SU-DHL-6 (cell line): ENCODE measurements at regions not wholly inside any gene's neighbourhood (a gene's known extent, or its start where the extent isn't known, plus 50 kb on each side); places are given as distances from the start of the nearest gene placed in this dataset.
"Not testable (repeated sequence)": the region's sequence is repeated elsewhere in the genome, so short reads cannot be mapped to it uniquely, and the experiment has no call there.

Experiments
- H2AFZ ChIP-seq: fragments of 200-600 bp; sonication (generic); 2 replicates; pipeline ENCODE4 v1.6.1; 2014; ENCODE audit warnings: low read depth, mild to moderate bottlenecking, moderate library complexity, mixed read lengths, antibody characterized with exemption, low read length; ENCODE audit not compliant: severe bottlenecking
- H3F3A ChIP-seq: fragments of 200-600 bp; shearing (Covaris generic); 2 replicates; pipeline ENCODE4 v1.6.0; 2016; ENCODE audit warnings: antibody characterized with exemption, mild to moderate bottlenecking; ENCODE audit not compliant: insufficient read depth
- H3K27ac ChIP-seq: fragments of 200-600 bp; sonication (generic); 2 replicates; pipeline ENCODE4 v1.5.1; 2016; ENCODE audit warnings: low read depth, mild to moderate bottlenecking, low read length, moderate library complexity, mixed read lengths
- H3K27me3 ChIP-seq: fragments of 200-600 bp; sonication (generic), shearing (Covaris generic); 2 replicates; pipeline ENCODE4 v1.6.0; 2014; ENCODE audit warnings: mild to moderate bottlenecking, low read length
- H3K36me3 ChIP-seq: fragments of 200-600 bp; sonication (generic); 2 replicates; pipeline ENCODE4 v1.6.1; 2014; ENCODE audit warnings: mild to moderate bottlenecking, low read length, mixed read lengths
- H3K4me2 ChIP-seq: fragments of 300-600, 200-600 bp; shearing (Covaris generic), sonication (generic); 2 replicates; pipeline ENCODE4 v1.6.0; 2014; ENCODE audit warnings: low read length, low read depth, mild to moderate bottlenecking; ENCODE audit not compliant: poor library complexity, severe bottlenecking
- H3K4me3 ChIP-seq: fragments of 200-600 bp; sonication (generic); 2 replicates; pipeline ENCODE4 v1.5.1; 2014; ENCODE audit warnings: antibody characterized with exemption, low read length, mild to moderate bottlenecking, mixed read lengths; ENCODE audit not compliant: insufficient read depth, poor library complexity, severe bottlenecking
- H3K79me2 ChIP-seq: fragments of 200-600 bp; sonication (generic); 2 replicates; pipeline ENCODE4 v1.6.1; 2014; ENCODE audit warnings: mild to moderate bottlenecking, low read length, moderate library complexity; ENCODE audit not compliant: insufficient read depth
- H3K9ac ChIP-seq: fragments of 200-600 bp; sonication (generic); 2 replicates; pipeline ENCODE4 v1.7.0; 2014; ENCODE audit warnings: mild to moderate bottlenecking, low read length
- H3K9me2 ChIP-seq: fragments of 200-600 bp; sonication (generic); replicated peaks from 2 replicates; pipeline ENCODE4 v1.6.1; 2014; ENCODE audit warnings: low read length; ENCODE audit not compliant: insufficient read depth
- H3K9me3 ChIP-seq: fragments of 200-600 bp; sonication (generic); 2 replicates; pipeline ENCODE4 v1.6.1; 2014; ENCODE audit warnings: low read length, mixed read lengths; ENCODE audit not compliant: insufficient read depth
- H4K20me1 ChIP-seq: fragments of 200-600 bp; sonication (generic); 2 replicates; pipeline ENCODE4 v1.6.1; 2014; ENCODE audit warnings: low read depth, mild to moderate bottlenecking, antibody characterized with exemption, low read length, moderate library complexity, mixed read lengths
- EZH2phosphoT487 ChIP-seq: fragments of 200-600 bp; sonication (generic), shearing (Covaris generic); conservative IDR thresholded peaks from 2 replicates; pipeline ENCODE4 v1.6.1; 2018; ENCODE audit warnings: mild to moderate bottlenecking, antibody characterized with exemption, low read length, moderate library complexity, mixed read lengths
- TF ChIP-seq, protein P1 (sequence below): fragments of 200-600 bp; sonication (generic); IDR thresholded peaks from one replicate; pipeline ENCODE4 v1.5.1; 2017; ENCODE audit warnings: antibody characterized with exemption, mild to moderate bottlenecking, low read length, moderate library complexity; ENCODE audit not compliant: insufficient read depth, poor library complexity, severe bottlenecking

- H3K27ac ChIP-seq, result no peak overlapping the region
- no peaks in the 10 kb centered on the region for H3K9me2 ChIP-seq
- H3K27me3 ChIP-seq, result no peaks in the 10 kb centered on the region
- H3K4me2 ChIP-seq, result no peak overlapping the region
- H3F3A ChIP-seq, result no peaks in the 10 kb centered on the region
- H3K4me3 ChIP-seq, result no peak overlapping the region
- no peaks in the 10 kb centered on the region for H4K20me1 ChIP-seq
- no peaks in the 10 kb centered on the region for H3K9me3 ChIP-seq
- H3K36me3 ChIP-seq, result no peaks in the 10 kb centered on the region
- H2AFZ ChIP-seq, result no peak overlapping the region
- no peaks in the 10 kb centered on the region for H3K79me2 ChIP-seq
- TF ChIP-seq EZH2phosphoT487, result no peak
- TF ChIP-seq, protein P1, sequence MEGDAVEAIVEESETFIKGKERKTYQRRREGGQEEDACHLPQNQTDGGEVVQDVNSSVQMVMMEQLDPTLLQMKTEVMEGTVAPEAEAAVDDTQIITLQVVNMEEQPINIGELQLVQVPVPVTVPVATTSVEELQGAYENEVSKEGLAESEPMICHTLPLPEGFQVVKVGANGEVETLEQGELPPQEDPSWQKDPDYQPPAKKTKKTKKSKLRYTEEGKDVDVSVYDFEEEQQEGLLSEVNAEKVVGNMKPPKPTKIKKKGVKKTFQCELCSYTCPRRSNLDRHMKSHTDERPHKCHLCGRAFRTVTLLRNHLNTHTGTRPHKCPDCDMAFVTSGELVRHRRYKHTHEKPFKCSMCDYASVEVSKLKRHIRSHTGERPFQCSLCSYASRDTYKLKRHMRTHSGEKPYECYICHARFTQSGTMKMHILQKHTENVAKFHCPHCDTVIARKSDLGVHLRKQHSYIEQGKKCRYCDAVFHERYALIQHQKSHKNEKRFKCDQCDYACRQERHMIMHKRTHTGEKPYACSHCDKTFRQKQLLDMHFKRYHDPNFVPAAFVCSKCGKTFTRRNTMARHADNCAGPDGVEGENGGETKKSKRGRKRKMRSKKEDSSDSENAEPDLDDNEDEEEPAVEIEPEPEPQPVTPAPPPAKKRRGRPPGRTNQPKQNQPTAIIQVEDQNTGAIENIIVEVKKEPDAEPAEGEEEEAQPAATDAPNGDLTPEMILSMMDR, result no peak
- no peak overlapping the region for H3K9ac ChIP-seq
Observed at GRCh38 chr6:71681234-71681867, 205.0 kb upstream of the RIMS1 start.

GRCh38 chr6:71686021-71686677 is 200.2 kb upstream of the RIMS1 start:
- H3K27ac ChIP-seq, H2AFZ ChIP-seq, H3K79me2 ChIP-seq, H3K4me2 ChIP-seq, H3K36me3 ChIP-seq, H3K27me3 ChIP-seq, H3K4me3 ChIP-seq, H3K9me2 ChIP-seq, H3K9ac ChIP-seq, H3F3A ChIP-seq, H4K20me1 ChIP-seq, H3K9me3 ChIP-seq: not testable (repeated sequence)

- no peaks in the 10 kb centered on the region for H3K9me2 ChIP-seq
- H3K27me3 ChIP-seq, result no peaks in the 10 kb centered on the region
- no peaks in the 10 kb centered on the region for H3K9me3 ChIP-seq
- H3K9ac ChIP-seq, result no peak overlapping the region
- no peak overlapping the region for H3K27ac ChIP-seq
- no peaks in the 10 kb centered on the region for H3F3A ChIP-seq
- no peaks in the 10 kb centered on the region for H4K20me1 ChIP-seq
- H2AFZ ChIP-seq, result no peak overlapping the region
- no peaks in the 10 kb centered on the region for H3K79me2 ChIP-seq
- H3K4me2 ChIP-seq, result no peak overlapping the region
- no peaks in the 10 kb centered on the region for H3K36me3 ChIP-seq
- no peak overlapping the region for H3K4me3 ChIP-seq
- TF ChIP-seq EZH2phosphoT487, result no peak
- TF ChIP-seq, protein P1, result no peak
Observed at GRCh38 chr6:71698702-71699101, 187.6 kb upstream of the RIMS1 start.

DNA sequence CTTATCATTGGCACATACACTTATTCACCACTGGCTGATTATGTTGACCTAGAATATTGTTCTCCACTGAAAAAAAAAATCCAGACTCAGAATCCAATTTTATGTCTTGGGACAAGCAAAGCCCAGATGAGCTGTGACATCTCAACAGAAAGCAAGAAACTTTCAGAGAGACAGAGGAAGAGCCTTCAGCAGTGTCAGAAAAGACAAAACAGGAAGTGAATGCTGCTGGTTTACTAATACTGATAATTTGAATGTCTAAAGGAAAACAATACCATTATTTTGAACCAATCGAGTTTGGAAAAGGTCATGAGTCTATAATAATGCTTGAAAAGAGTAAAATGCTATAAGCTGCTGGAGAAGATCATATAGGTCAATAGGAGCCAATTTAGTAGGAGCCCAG is 179.8 kb upstream of the RIMS1 start:
- Histone ChIP-seq H3K27ac (no peak overlapping the region), H4K20me1 (no peaks in the 10 kb centered on the region), H3K27me3 (no peaks in the 10 kb centered on the region), H3K79me2 (no peaks in the 10 kb centered on the region), H3F3A (no peaks in the 10 kb centered on the region), H3K9me2 (no peaks in the 10 kb centered on the region), H3K4me3 (no peak overlapping the region), H3K36me3 (no peaks in the 10 kb centered on the region), H2AFZ (no peak overlapping the region), H3K9me3 (no peaks in the 10 kb centered on the region), H3K4me2 (no peak overlapping the region), H3K9ac (no peak overlapping the region)
- TF ChIP-seq, protein P1, result no peak
- TF ChIP-seq EZH2phosphoT487, result no peak
